Adrenal gland (tissue), 9 donors: ENCODE measurements at regions not wholly inside any gene's neighbourhood (a gene's known extent, or its start where the extent isn't known, plus 50 kb on each side); places are given as distances from the start of the nearest gene placed in this dataset.

Experiments
- DNase-seq, 7 donors: peaks; one replicate each; pipeline ENCODE4 v3.0.0-alpha.2; 2019 to 2020
- H3K27ac ChIP-seq, 5 donors: fragments of 200-600 bp; sonication (generic) in 4 of 5; 1 replicate in 3 of 5; 2 replicates in 2 of 5; pipeline versions ENCODE4 v1.5.1 to v1.8.0; 2016 to 2020; ENCODE audit warnings: mild to moderate bottlenecking in 1 of 5
- H3K27me3 ChIP-seq: fragments of 200-600 bp; 2 replicates; pipeline ENCODE4 v1.8.0; 2021
- H3K36me3 ChIP-seq, 2 donors: fragments of 200-600 bp; replicated peaks in 1 of 2; 1 replicate in 1 of 2; 2 replicates in 1 of 2; pipeline versions ENCODE4 v1.5.1 to v1.8.0; 2018 to 2022
- H3K4me1 ChIP-seq, 2 donors: fragments of 200-600 bp; replicated peaks in 1 of 2; 1 replicate in 1 of 2; 2 replicates in 1 of 2; pipeline versions ENCODE4 v1.5.1 to v1.8.0; 2018 to 2021
- H3K4me3 ChIP-seq, 4 donors: fragments of 200-600 bp; sonication (generic) in 3 of 4; one replicate each; pipeline ENCODE4 v1.5.1; 2016 to 2018
- H3K9me3 ChIP-seq, 3 donors: fragments of 200-600 bp; sonication (generic) in 1 of 3; replicated peaks in 1 of 3; 1 replicate in 2 of 3; 2 replicates in 1 of 3; pipeline versions ENCODE4 v1.5.1 to v1.8.0; 2016 to 2021
- POLR2A ChIP-seq, 2 donors: fragments of 450-650 bp; IDR thresholded peaks; one replicate each; pipeline ENCODE4 v1.6.1; 2017; ENCODE audit warnings: antibody characterized with exemption in 2 of 2, mild to moderate bottlenecking in 2 of 2, moderate library complexity in 1 of 2
- WGBS, 4 donors: extraction: QIAGEN DNeasy Blood & Tissue Kit in 2 of 4; methylation state at CpG; one replicate each; pipeline versions ENCODE4 v1.1.5 to v1.1.7; 2013 to 2017; 5-methylcytosine and 5-hydroxymethylcytosine counted together
- intact Hi-C, 2 donors: fragments of 100-400 bp; cut with DNase I; formaldehyde crosslinking; loops; one replicate each; pipeline versions ENCODE4 v1.14.1 to v1.15.0; 2022 to 2023
- TF ChIP-seq, protein P1 (sequence below), 6 experiments: fragments of 450-650 bp in 4 of 6; fragments of 200-600 bp in 2 of 6; sonication (generic) in 1 of 6; IDR thresholded peaks; 1 replicate in 5 of 6; 2 replicates in 1 of 6; pipeline versions ENCODE4 v1.5.1 to v1.8.0; 2016 to 2021; ENCODE audit warnings: antibody characterized with exemption in 6 of 6, mild to moderate bottlenecking in 2 of 6, moderate library complexity in 1 of 6
- donor health status: healthy with polysubstance abuse.
- donor health status: Bipolar disorder and iron deficiency.
- donor health status: DM: yes; HTN: yes; CAD: no.
- donor health status: DM: no; HTN: no; CAD: no.
- donor health status: DM: no; HTN: no; CAD: no.

GRCh38 chr6:165800337-165800736 is 137.3 kb upstream of the PDE10A start:
- no peak for TF ChIP-seq POLR2A (IDR thresholded peaks at IDR 0.05)
- TF ChIP-seq, protein P1, sequence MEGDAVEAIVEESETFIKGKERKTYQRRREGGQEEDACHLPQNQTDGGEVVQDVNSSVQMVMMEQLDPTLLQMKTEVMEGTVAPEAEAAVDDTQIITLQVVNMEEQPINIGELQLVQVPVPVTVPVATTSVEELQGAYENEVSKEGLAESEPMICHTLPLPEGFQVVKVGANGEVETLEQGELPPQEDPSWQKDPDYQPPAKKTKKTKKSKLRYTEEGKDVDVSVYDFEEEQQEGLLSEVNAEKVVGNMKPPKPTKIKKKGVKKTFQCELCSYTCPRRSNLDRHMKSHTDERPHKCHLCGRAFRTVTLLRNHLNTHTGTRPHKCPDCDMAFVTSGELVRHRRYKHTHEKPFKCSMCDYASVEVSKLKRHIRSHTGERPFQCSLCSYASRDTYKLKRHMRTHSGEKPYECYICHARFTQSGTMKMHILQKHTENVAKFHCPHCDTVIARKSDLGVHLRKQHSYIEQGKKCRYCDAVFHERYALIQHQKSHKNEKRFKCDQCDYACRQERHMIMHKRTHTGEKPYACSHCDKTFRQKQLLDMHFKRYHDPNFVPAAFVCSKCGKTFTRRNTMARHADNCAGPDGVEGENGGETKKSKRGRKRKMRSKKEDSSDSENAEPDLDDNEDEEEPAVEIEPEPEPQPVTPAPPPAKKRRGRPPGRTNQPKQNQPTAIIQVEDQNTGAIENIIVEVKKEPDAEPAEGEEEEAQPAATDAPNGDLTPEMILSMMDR (IDR thresholded peaks at IDR 0.05): no peak
- Histone ChIP-seq H3K27me3 (no peaks in the 10 kb centered on the region), H3K36me3 (no peaks in the 10 kb centered on the region), H3K4me1 (no peaks in the 10 kb centered on the region), H3K27ac (no peak overlapping the region), H3K9me3 (no peaks in the 10 kb centered on the region), H3K4me3 (no peak overlapping the region)
- DNase-seq: no peak
- 80 to 84% (median 82%) methylated on average over 9 to 10 of the region's 10 CpGs for WGBS, 4 donors
- intact Hi-C loops: no loop called here

DNA sequence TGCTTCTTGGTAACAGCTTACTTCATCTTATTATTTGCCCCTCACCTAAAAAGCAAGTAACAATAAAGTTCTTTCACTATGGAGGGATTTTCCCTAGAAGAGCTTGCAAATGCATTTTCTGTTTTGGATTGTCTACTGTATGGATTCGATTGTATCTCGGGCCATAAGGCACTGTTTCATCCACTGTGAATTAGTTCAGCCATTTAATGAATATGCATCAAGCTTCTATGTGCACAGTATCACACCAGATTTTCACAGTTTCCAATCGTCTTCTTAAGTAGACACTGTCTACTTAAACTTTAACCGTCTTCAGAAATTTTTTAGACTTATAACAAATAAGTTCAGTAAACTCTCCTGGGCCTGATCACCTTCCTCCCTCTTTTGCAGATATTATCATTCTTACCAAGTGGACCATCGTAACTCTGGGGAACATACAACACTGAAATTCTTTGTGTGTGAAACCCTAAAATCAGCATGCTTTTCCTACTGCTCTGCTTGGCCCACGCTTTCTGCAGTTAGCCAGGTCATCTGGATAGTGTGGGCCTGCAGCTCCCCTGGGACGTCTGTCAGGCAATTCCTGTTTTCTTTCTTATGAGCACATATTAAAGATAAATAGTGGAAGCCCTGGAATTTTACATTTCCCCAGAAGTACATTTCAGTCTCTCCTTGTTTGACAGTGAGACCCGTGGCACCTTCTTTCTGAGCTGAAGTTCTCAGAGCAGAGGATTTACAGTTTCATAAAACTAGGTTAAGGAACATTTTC is 136.5 kb upstream of the PDE10A start:
- WGBS, 4 donors: 71 to 79% (median 74%) methylated on average over 8 of the region's 8 CpGs
- H3K27ac ChIP-seq: no peak overlapping the region
- TF ChIP-seq, protein P1 (IDR thresholded peaks at IDR 0.05): no peak
- no peak for TF ChIP-seq POLR2A (IDR thresholded peaks at IDR 0.05)
- H3K36me3 ChIP-seq: no peaks in the 10 kb centered on the region
- H3K4me1 ChIP-seq: no peaks in the 10 kb centered on the region
- intact Hi-C loops: no loop called here
- DNase-seq: no peak
- no peak overlapping the region for H3K4me3 ChIP-seq
- H3K9me3 ChIP-seq: no peaks in the 10 kb centered on the region
- H3K27me3 ChIP-seq: no peaks in the 10 kb centered on the region

DNA sequence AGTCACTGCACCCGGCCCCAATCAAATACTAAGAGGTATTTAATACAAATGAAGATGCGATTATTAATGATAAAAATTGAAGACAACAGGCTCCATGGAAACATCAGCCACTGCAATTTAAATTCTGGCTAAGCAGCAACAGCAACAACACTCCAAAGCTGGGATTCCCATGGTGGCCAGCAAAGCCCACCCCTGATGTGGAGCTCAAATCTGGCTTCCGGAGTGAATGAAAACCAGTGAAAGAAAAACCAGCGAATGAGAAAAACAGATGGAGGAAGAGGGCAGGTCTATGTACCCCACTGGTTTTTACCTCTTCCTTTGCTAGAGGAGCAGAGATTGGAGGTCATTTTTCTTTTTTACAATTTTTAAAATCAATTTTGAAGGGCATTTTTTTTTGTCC is 135.9 kb upstream of the PDE10A start:
- intact Hi-C loops: no loop called here
- TF ChIP-seq POLR2A (IDR thresholded peaks at IDR 0.05): no peak
- TF ChIP-seq, protein P1 (IDR thresholded peaks at IDR 0.05): no peak
- no peak overlapping the region for H3K27ac ChIP-seq
- H3K27me3 ChIP-seq: no peaks in the 10 kb centered on the region
- H3K4me1 ChIP-seq: no peaks in the 10 kb centered on the region
- 90 to 97% (median 95%) methylated on average over 4 of the region's 4 CpGs for WGBS, 4 donors
- no peak overlapping the region for H3K4me3 ChIP-seq
- DNase-seq: no peak
- no peaks in the 10 kb centered on the region for H3K9me3 ChIP-seq
- no peaks in the 10 kb centered on the region for H3K36me3 ChIP-seq

DNA sequence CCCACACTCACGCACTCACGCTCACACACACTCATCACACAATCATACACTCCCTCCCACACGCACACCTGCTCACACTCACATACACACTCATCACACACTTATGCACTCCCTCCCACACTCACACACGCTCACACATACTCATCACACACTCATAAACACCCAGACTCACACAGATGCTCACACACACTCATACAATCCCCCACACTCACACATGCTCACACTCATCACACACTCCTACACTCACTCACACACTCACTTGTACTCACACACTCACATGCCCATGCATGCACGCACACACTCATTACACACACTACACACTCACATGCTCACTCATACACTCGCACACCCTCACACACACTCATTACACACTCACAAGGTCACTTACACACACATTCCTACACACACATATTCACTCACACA is 131.1 kb upstream of the PDE10A start:
- WGBS, 4 donors: 87 to 95% (median 92%) methylated on average over 6 of the region's 6 CpGs
- TF ChIP-seq, protein P1 (IDR thresholded peaks at IDR 0.05): no peak
- no peak for TF ChIP-seq POLR2A (IDR thresholded peaks at IDR 0.05)
- H3K9me3 ChIP-seq: no peaks in the 10 kb centered on the region
- intact Hi-C loops: no loop called here
- DNase-seq: no peak
- no peaks in the 10 kb centered on the region for H3K4me1 ChIP-seq
- H3K4me3 ChIP-seq: no peak overlapping the region
- no peaks in the 10 kb centered on the region for H3K36me3 ChIP-seq
- no peak overlapping the region for H3K27ac ChIP-seq
- H3K27me3 ChIP-seq: no peaks in the 10 kb centered on the region
